CD14-positive monocyte (primary cell): ENCODE measurements at regions not wholly inside any gene's neighbourhood (a gene's known extent, or its start where the extent isn't known, plus 50 kb on each side); places are given as distances from the start of the nearest gene placed in this dataset.

ENCODE experiments used
- DNase-seq, 3 donors: peaks; one replicate each; pipeline ENCODE4 v3.0.0-alpha.2; 2011 to 2022
- H2AFZ ChIP-seq: 2 replicates; pipeline ENCODE4 v1.6.0; 2012; ENCODE audit warnings: mild to moderate bottlenecking, low read depth, low read length, inconsistent platforms; ENCODE audit not compliant: insufficient read depth, poor library complexity, severe bottlenecking
- H3K27ac ChIP-seq, 2 donors: 1 replicate in 1 of 2; 2 replicates in 1 of 2; pipeline ENCODE4 v1.5.1; 2012 to 2013; ENCODE audit warnings: low read length in 2 of 2, control low read depth in 1 of 2, inconsistent platforms in 1 of 2, low read depth in 1 of 2, mild to moderate bottlenecking in 1 of 2
- H3K27me3 ChIP-seq, 2 donors: one replicate each; pipeline versions ENCODE4 v1.6.0 to v1.6.1; 2011 to 2013; ENCODE audit warnings: low read length in 2 of 2; ENCODE audit not compliant: control insufficient read depth in 2 of 2, insufficient read depth in 2 of 2
- H3K36me3 ChIP-seq, 2 donors: replicated peaks in 1 of 2; 1 replicate in 1 of 2; 2 replicates in 1 of 2; pipeline versions ENCODE4 v1.5.1 to v1.6.1; 2012 to 2013; ENCODE audit warnings: low read length in 2 of 2, control low read depth in 1 of 2, inconsistent platforms in 1 of 2, mild to moderate bottlenecking in 1 of 2; ENCODE audit not compliant: insufficient read depth in 2 of 2, control insufficient read depth in 1 of 2
- H3K4me1 ChIP-seq, 2 donors: 1 replicate in 1 of 2; 2 replicates in 1 of 2; pipeline versions ENCODE4 v1.5.1 to v1.6.1; 2012 to 2013; ENCODE audit warnings: low read length in 2 of 2, control low read depth in 1 of 2, inconsistent platforms in 1 of 2, mild to moderate bottlenecking in 1 of 2, moderate library complexity in 1 of 2; ENCODE audit not compliant: insufficient read depth in 2 of 2, control insufficient read depth in 1 of 2
- H3K4me2 ChIP-seq: replicated peaks from 2 replicates; pipeline ENCODE3; 2012; ENCODE audit warnings: low read length, moderate library complexity, mild to moderate bottlenecking; ENCODE audit not compliant: poor library complexity, severe bottlenecking; ENCODE audit errors: extremely low read depth
- H3K4me3 ChIP-seq, 3 experiments: fragments of 200-600 bp in 1 of 3; sonication (generic) in 1 of 3; replicated peaks in 1 of 3; 1 replicate in 2 of 3; 2 replicates in 1 of 3; pipeline ENCODE4 v1.5.1; 2011 to 2013; ENCODE audit warnings: low read length in 3 of 3, mild to moderate bottlenecking in 3 of 3, control low read depth in 2 of 3, low read depth in 2 of 3, inconsistent platforms in 1 of 3, moderate library complexity in 1 of 3
- H3K79me2 ChIP-seq: 2 replicates; pipeline ENCODE4 v1.6.0; 2012; ENCODE audit warnings: mild to moderate bottlenecking, control low read depth, inconsistent platforms, low read length, moderate library complexity; ENCODE audit not compliant: insufficient read depth
- H3K9ac ChIP-seq: 2 replicates; pipeline ENCODE4 v1.6.0; 2017; ENCODE audit warnings: low read length, mild to moderate bottlenecking; ENCODE audit not compliant: insufficient read depth, poor library complexity, severe bottlenecking
- H3K9me3 ChIP-seq, 2 donors: replicated peaks in 1 of 2; 1 replicate in 1 of 2; 2 replicates in 1 of 2; pipeline versions ENCODE4 v1.5.1 to v1.6.1; 2012 to 2013; ENCODE audit warnings: low read length in 2 of 2, control low read depth in 1 of 2; ENCODE audit not compliant: control insufficient read depth in 1 of 2, insufficient read depth in 1 of 2
- H4K20me1 ChIP-seq: 2 replicates; pipeline ENCODE4 v1.6.0; 2012; ENCODE audit warnings: mild to moderate bottlenecking, low read length, control low read depth, moderate library complexity; ENCODE audit not compliant: insufficient read depth
- H3K27ac Mint-ChIP-seq, 7 donors: one replicate each; pipeline ENCODE4 v1.8.0; 2020; ENCODE audit warnings: mild to moderate bottlenecking in 7 of 7, mixed read lengths in 7 of 7, moderate library complexity in 6 of 7, inconsistent platforms in 2 of 7
- H3K27me3 Mint-ChIP-seq, 3 donors: one replicate each; pipeline ENCODE4 v1.8.0; 2021 to 2022; ENCODE audit warnings: low read depth in 3 of 3, mild to moderate bottlenecking in 3 of 3, mixed read lengths in 3 of 3, moderate library complexity in 3 of 3, inconsistent platforms in 1 of 3
- H3K36me3 Mint-ChIP-seq, 2 donors: one replicate each; pipeline ENCODE4 v1.8.0; 2020; ENCODE audit warnings: mixed read lengths in 2 of 2, inconsistent platforms in 1 of 2, mild to moderate bottlenecking in 1 of 2
- H3K4me1 Mint-ChIP-seq: one replicate; pipeline ENCODE4 v1.8.0; 2020; ENCODE audit warnings: mild to moderate bottlenecking, mixed read lengths
- H3K4me3 Mint-ChIP-seq, 2 donors: one replicate each; pipeline ENCODE4 v1.8.0; 2020; ENCODE audit warnings: mild to moderate bottlenecking in 2 of 2, mixed read lengths in 2 of 2, moderate library complexity in 1 of 2
- H3K9me3 Mint-ChIP-seq, 7 donors: one replicate each; pipeline ENCODE4 v1.8.0; 2020 to 2022; ENCODE audit warnings: mixed read lengths in 7 of 7, mild to moderate bottlenecking in 6 of 7, moderate library complexity in 6 of 7, inconsistent platforms in 2 of 7
- CTCF ChIP-seq: fragments of 200-600 bp; IDR thresholded peaks from one replicate; pipeline ENCODE4 v1.8.0; 2022; ENCODE audit warnings: antibody characterized with exemption, mild to moderate bottlenecking
- WGBS: methylation state at CpG from one replicate; pipeline ENCODE4 v1.1.5; 2013; ENCODE audit warnings: missing lambda C conversion rate; ENCODE audit not compliant: insufficient coverage; 5-methylcytosine and 5-hydroxymethylcytosine counted together
- intact Hi-C, 2 donors: fragments of 100-400 bp; cut with micrococcal nuclease; formaldehyde crosslinking; loops; one replicate each; pipeline versions ENCODE4 v1.15.0 to v1.15.1; 2023

- DNase-seq: no peak
- intact Hi-C loops: no loop called here
Observed at GRCh38 chr9:134217431-134218210, 53.3 kb upstream of the RNU6ATAC start.

GRCh38 chr9:134218230-134218629 is 53.9 kb upstream of the RNU6ATAC start:
- Histone ChIP-seq H3K79me2 (no peaks in the 10 kb centered on the region), H3K36me3 (no peaks in the 10 kb centered on the region), H3K9ac (no peak overlapping the region), H3K27me3 (no peaks in the 10 kb centered on the region), H3K4me2 (no peak overlapping the region), H3K27ac (no peak overlapping the region), H3K4me3 (no peak overlapping the region), H2AFZ (no peak overlapping the region), H3K9me3 (peaks cover 0 to 2% of the 10 kb centered on the region in 2 donors), H3K4me1 (peaks cover 9 to 11% of the 10 kb centered on the region in 2 donors), H4K20me1 (no peaks in the 10 kb centered on the region)
- Mint-ChIP-seq H3K4me1 (peaks cover 11% of the 10 kb centered on the region), H3K27me3 (peaks cover under 1 to 2% (median 1%) of the 10 kb centered on the region in 3 donors), H3K4me3 (no peak overlapping the region), H3K9me3 (peaks cover 0 to 1% (median under 1%) of the 10 kb centered on the region in 7 donors), H3K36me3 (no peaks in the 10 kb centered on the region), H3K27ac (peak overlapping the region in 1 of 7 donors; percentile 13)
- no peak for DNase-seq
- intact Hi-C loops: no loop called here
- 65% methylated on average over 6 of the region's 6 CpGs for WGBS
- TF ChIP-seq CTCF: no peak

More at GRCh38 chr9:134217431-134218210, 53.3 kb upstream of the RNU6ATAC start:
- no peak overlapping the region for H3K4me2 ChIP-seq
- H3K27me3 ChIP-seq: no peaks in the 10 kb centered on the region
- H4K20me1 ChIP-seq: no peaks in the 10 kb centered on the region
- H3K4me1 ChIP-seq: peaks cover 9 to 11% of the 10 kb centered on the region in 2 donors
- Mint-ChIP-seq H3K27me3 (peaks cover 2 to 5% (median 4%) of the 10 kb centered on the region in 3 donors), H3K9me3 (peaks cover 4 to 8% (median 7%) of the 10 kb centered on the region in 7 donors), H3K4me1 (peaks cover 8% of the 10 kb centered on the region), H3K36me3 (peaks cover 0 to 4% of the 10 kb centered on the region in 2 donors), H3K4me3 (no peak overlapping the region), H3K27ac (no peak overlapping the region)
- H2AFZ ChIP-seq: no peak overlapping the region
- no peaks in the 10 kb centered on the region for H3K79me2 ChIP-seq
- TF ChIP-seq CTCF: no peak
- no peak overlapping the region for H3K27ac ChIP-seq
- no peaks in the 10 kb centered on the region for H3K36me3 ChIP-seq
- peaks cover 3 to 8% of the 10 kb centered on the region in 2 donors for H3K9me3 ChIP-seq
- no peak overlapping the region for H3K9ac ChIP-seq
- no peak overlapping the region for H3K4me3 ChIP-seq
- WGBS: 93% methylated on average over 9 of the region's 10 CpGs
